Activated CD4-positive, alpha-beta T cell treated with anti-CD3 and anti-CD28 coated beads, Interleukin-2, amount 10 ng/mL, durations not matched to agents 7 days and 5 days (primary cell): ENCODE measurements at regions not wholly inside any gene's neighbourhood (a gene's known extent, or its start where the extent isn't known, plus 50 kb on each side); places are given as distances from the start of the nearest gene placed in this dataset.
"Not testable (repeated sequence)": the region's sequence is repeated elsewhere in the genome, so short reads cannot be mapped to it uniquely, and the experiment has no call there.

ENCODE experiments used
- CTCF ChIA-PET: fragments of 350-600 bp; sonication (Branson Sonifier 250); formaldehyde crosslinking; loops from one replicate; lab custom pipeline; 2021; ENCODE audit warnings: antibody characterized with exemption; lab: Charles Lee
- POLR2A ChIA-PET: fragments of 350-600 bp; sonication (Branson Sonifier 250); formaldehyde crosslinking; loops from one replicate; lab custom pipeline; 2021; ENCODE audit warnings: antibody characterized with exemption; lab: Charles Lee
- DNase-seq: peaks from one replicate; pipeline ENCODE4 v3.0.0-alpha.2; 2020
- H3K27ac Mint-ChIP-seq: one replicate; pipeline ENCODE4 v1.8.0; 2021; ENCODE audit warnings: mild to moderate bottlenecking, moderate library complexity, mixed read lengths
- H3K27me3 Mint-ChIP-seq: one replicate; pipeline ENCODE4 v1.8.0; 2021; ENCODE audit warnings: mixed read lengths
- H3K36me3 Mint-ChIP-seq: one replicate; pipeline ENCODE4 v1.8.0; 2021; ENCODE audit warnings: low read depth, mixed read lengths
- H3K4me1 Mint-ChIP-seq: one replicate; pipeline ENCODE4 v1.8.0; 2021; ENCODE audit warnings: mixed read lengths
- H3K4me3 Mint-ChIP-seq: one replicate; pipeline ENCODE4 v1.8.0; 2021; ENCODE audit warnings: mild to moderate bottlenecking, moderate library complexity, mixed read lengths
- H3K9me3 Mint-ChIP-seq: one replicate; pipeline ENCODE4 v1.8.0; 2021; ENCODE audit warnings: mixed read lengths

- H3K4me3 Mint-ChIP-seq, DNase-seq, CTCF ChIA-PET, POLR2A ChIA-PET, H3K4me1 Mint-ChIP-seq, H3K36me3 Mint-ChIP-seq, H3K27me3 Mint-ChIP-seq, H3K27ac Mint-ChIP-seq: not testable (repeated sequence)
- peaks cover 11% of the 10 kb centered on the region for H3K9me3 Mint-ChIP-seq
These were observed 605.4 kb upstream of the BRINP3 start for GRCh38 chr1:191083090-191083489.

GRCh38 chr1:191085121-191085520 is 607.5 kb upstream of the BRINP3 start:
- Mint-ChIP-seq H3K9me3 (peaks cover 10% of the 10 kb centered on the region), H3K4me3 (no peak overlapping the region), H3K4me1 (no peaks in the 10 kb centered on the region), H3K27ac (no peak overlapping the region), H3K27me3 (no peaks in the 10 kb centered on the region), H3K36me3 (no peaks in the 10 kb centered on the region)
- no peak for DNase-seq
- ChIA-PET CTCF (no interaction called here), POLR2A (no interaction called here)

- ChIA-PET CTCF (no interaction called here), POLR2A (no interaction called here)
- Mint-ChIP-seq H3K27ac (no peak overlapping the region), H3K4me1 (no peaks in the 10 kb centered on the region), H3K36me3 (no peaks in the 10 kb centered on the region), H3K4me3 (no peak overlapping the region), H3K27me3 (no peaks in the 10 kb centered on the region), H3K9me3 (peaks cover 9% of the 10 kb centered on the region)
- DNase-seq: no peak
These were observed 609.2 kb upstream of the BRINP3 start for GRCh38 chr1:191086910-191087309.

- Mint-ChIP-seq H3K4me1 (no peaks in the 10 kb centered on the region), H3K36me3 (no peaks in the 10 kb centered on the region), H3K27me3 (no peaks in the 10 kb centered on the region), H3K4me3 (no peak overlapping the region), H3K27ac (no peak overlapping the region), H3K9me3 (peaks cover 3% of the 10 kb centered on the region)
- ChIA-PET POLR2A (no interaction called here), CTCF (no interaction called here)
- DNase-seq: no peak
These were observed 618.7 kb upstream of the BRINP3 start for GRCh38 chr1:191096405-191096804.

GRCh38 chr1:191099696-191100095 is 622.0 kb upstream of the BRINP3 start:
- Mint-ChIP-seq H3K4me1 (no peaks in the 10 kb centered on the region), H3K27me3 (no peaks in the 10 kb centered on the region), H3K9me3 (no peaks in the 10 kb centered on the region), H3K4me3 (no peak overlapping the region), H3K36me3 (no peaks in the 10 kb centered on the region), H3K27ac (no peak overlapping the region)
- ChIA-PET CTCF (no interaction called here), POLR2A (no interaction called here)
- DNase-seq: no peak

GRCh38 chr1:191101960-191102359 is 624.3 kb upstream of the BRINP3 start:
- Mint-ChIP-seq H3K4me3 (no peak overlapping the region), H3K27me3 (no peaks in the 10 kb centered on the region), H3K4me1 (no peaks in the 10 kb centered on the region), H3K9me3 (no peaks in the 10 kb centered on the region), H3K27ac (no peak overlapping the region), H3K36me3 (no peaks in the 10 kb centered on the region)
- no peak for DNase-seq
- POLR2A ChIA-PET: no interaction called here
- CTCF ChIA-PET: no interaction called here

- ChIA-PET CTCF (no interaction called here), POLR2A (no interaction called here)
- Mint-ChIP-seq H3K9me3 (peaks cover 13% of the 10 kb centered on the region), H3K4me3 (no peak overlapping the region), H3K27me3 (no peaks in the 10 kb centered on the region), H3K36me3 (no peaks in the 10 kb centered on the region), H3K27ac (no peak overlapping the region), H3K4me1 (no peaks in the 10 kb centered on the region)
- no peak for DNase-seq
These were observed 648.3 kb upstream of the BRINP3 start for GRCh38 chr1:191125950-191126349.

GRCh38 chr1:191134796-191135195 is 657.1 kb upstream of the BRINP3 start:
- no peaks in the 10 kb centered on the region for H3K36me3 Mint-ChIP-seq
- ChIA-PET CTCF (no interaction called here), POLR2A (no interaction called here)
- H3K27ac Mint-ChIP-seq: no peak overlapping the region
- no peak overlapping the region for H3K4me3 Mint-ChIP-seq
- DNase-seq: no peak
- H3K9me3 Mint-ChIP-seq: peaks cover 6% of the 10 kb centered on the region
- H3K4me1 Mint-ChIP-seq: no peaks in the 10 kb centered on the region
- H3K27me3 Mint-ChIP-seq: no peaks in the 10 kb centered on the region

- ChIA-PET POLR2A (no interaction called here), CTCF (no interaction called here)
- no peaks in the 10 kb centered on the region for H3K27me3 Mint-ChIP-seq
- H3K9me3 Mint-ChIP-seq: no peaks in the 10 kb centered on the region
- no peak for DNase-seq
- no peak overlapping the region for H3K27ac Mint-ChIP-seq
- no peaks in the 10 kb centered on the region for H3K36me3 Mint-ChIP-seq
- no peaks in the 10 kb centered on the region for H3K4me1 Mint-ChIP-seq
- no peak overlapping the region for H3K4me3 Mint-ChIP-seq
These were observed 662.4 kb upstream of the BRINP3 start for GRCh38 chr1:191140038-191140437.

GRCh38 chr1:191142748-191143147 is 665.1 kb upstream of the BRINP3 start:
- H3K27ac Mint-ChIP-seq: no peak overlapping the region
- DNase-seq: no peak
- POLR2A ChIA-PET: no interaction called here
- CTCF ChIA-PET: no interaction called here
- no peaks in the 10 kb centered on the region for H3K4me1 Mint-ChIP-seq
- no peaks in the 10 kb centered on the region for H3K27me3 Mint-ChIP-seq
- peaks cover 4% of the 10 kb centered on the region for H3K9me3 Mint-ChIP-seq
- H3K4me3 Mint-ChIP-seq: no peak overlapping the region
- H3K36me3 Mint-ChIP-seq: no peaks in the 10 kb centered on the region

- Mint-ChIP-seq H3K4me1 (no peaks in the 10 kb centered on the region), H3K9me3 (peaks cover 8% of the 10 kb centered on the region), H3K27ac (no peak overlapping the region), H3K27me3 (no peaks in the 10 kb centered on the region), H3K36me3 (no peaks in the 10 kb centered on the region), H3K4me3 (no peak overlapping the region)
- POLR2A ChIA-PET: no interaction called here
- CTCF ChIA-PET: no interaction called here
- DNase-seq: no peak
These were observed 668.2 kb upstream of the BRINP3 start for GRCh38 chr1:191145834-191146233.

GRCh38 chr1:191151321-191151807 is 673.7 kb upstream of the BRINP3 start:
- POLR2A ChIA-PET: no interaction called here
- no peak for DNase-seq
- CTCF ChIA-PET: no interaction called here
- Mint-ChIP-seq H3K9me3 (peaks cover 7% of the 10 kb centered on the region), H3K36me3 (no peaks in the 10 kb centered on the region), H3K4me3 (no peak overlapping the region), H3K27me3 (no peaks in the 10 kb centered on the region), H3K27ac (no peak overlapping the region), H3K4me1 (no peaks in the 10 kb centered on the region)

- DNase-seq: no peak
- POLR2A ChIA-PET: no interaction called here
- H3K4me3 Mint-ChIP-seq: no peak overlapping the region
- H3K36me3 Mint-ChIP-seq: no peaks in the 10 kb centered on the region
- H3K4me1 Mint-ChIP-seq: no peaks in the 10 kb centered on the region
- CTCF ChIA-PET: no interaction called here
- H3K27me3 Mint-ChIP-seq: no peaks in the 10 kb centered on the region
- H3K27ac Mint-ChIP-seq: no peak overlapping the region
- peaks cover 7% of the 10 kb centered on the region for H3K9me3 Mint-ChIP-seq
These were observed 675.1 kb upstream of the BRINP3 start for GRCh38 chr1:191152776-191153175.

- CTCF ChIA-PET: no interaction called here
- Mint-ChIP-seq H3K27ac (no peak overlapping the region), H3K4me1 (no peaks in the 10 kb centered on the region), H3K9me3 (peaks cover 7% of the 10 kb centered on the region), H3K27me3 (no peaks in the 10 kb centered on the region), H3K4me3 (no peak overlapping the region), H3K36me3 (no peaks in the 10 kb centered on the region)
- POLR2A ChIA-PET: no interaction called here
- no peak for DNase-seq
These were observed 677.5 kb upstream of the BRINP3 start for GRCh38 chr1:191155178-191155577.
